ENCODE measurements at regions not wholly inside any gene's neighbourhood (a gene's known extent, or its start where the extent isn't known, plus 50 kb on each side); places are given as distances from the start of the nearest gene placed in this dataset.

DNA sequence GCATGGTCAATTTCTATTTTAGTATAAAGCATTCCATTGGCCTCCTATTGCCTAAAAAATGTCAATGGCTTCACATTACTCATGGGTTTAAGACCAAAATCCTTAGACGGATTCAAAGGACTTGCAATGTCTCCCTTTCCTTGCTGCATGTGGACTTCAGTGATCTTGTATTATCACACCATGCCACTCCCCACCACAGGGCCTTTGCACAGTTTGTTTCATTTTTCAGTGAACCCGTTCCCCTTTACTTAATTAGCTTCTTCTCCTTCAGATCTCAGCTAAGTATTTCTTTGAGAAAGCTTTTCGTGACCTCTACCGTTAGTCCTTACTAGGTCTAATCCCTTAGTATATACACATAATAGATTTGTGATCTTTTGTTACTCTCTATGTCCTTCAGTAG, 269.7 kb downstream of the FAM76B start:
- no peak for TF ChIP-seq JUND (IDR thresholded peaks at IDR 0.05; ENCODE audit: low read depth)
- no peak for DNase-seq (ENCODE audit: low read depth in 1 of 2, low spot score in 1 of 2)
- in situ Hi-C loops (cut with HindIII; ENCODE audit: low pct_unique_long_range_greater_than_20kb, low sequenced_read_pairs): no loop called here

DNA sequence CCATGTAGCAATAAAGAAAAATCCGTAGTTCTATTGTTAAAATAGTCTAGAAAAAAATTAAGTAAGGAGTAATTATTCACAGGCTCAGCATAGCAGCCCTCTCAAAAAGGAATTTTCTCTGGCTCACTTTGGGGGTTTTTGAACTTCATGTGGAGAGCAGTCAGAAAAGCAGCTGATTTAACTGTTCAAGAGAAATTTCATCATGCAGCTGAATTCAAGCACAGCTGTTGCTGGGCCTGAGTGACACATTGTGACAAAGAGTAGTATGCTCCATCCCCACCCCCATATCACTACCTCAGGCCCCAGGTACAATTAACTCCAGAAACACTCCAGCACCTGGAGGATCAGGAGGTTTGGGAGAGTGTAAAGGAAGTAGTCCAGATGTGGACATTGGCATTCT, 272.1 kb downstream of the FAM76B start:
- no peak for DNase-seq (ENCODE audit: low read depth in 1 of 2, low spot score in 1 of 2)
- no peak for TF ChIP-seq JUND (IDR thresholded peaks at IDR 0.05; ENCODE audit: low read depth)
- in situ Hi-C loops (cut with HindIII; ENCODE audit: low pct_unique_long_range_greater_than_20kb, low sequenced_read_pairs): no loop called here

DNA sequence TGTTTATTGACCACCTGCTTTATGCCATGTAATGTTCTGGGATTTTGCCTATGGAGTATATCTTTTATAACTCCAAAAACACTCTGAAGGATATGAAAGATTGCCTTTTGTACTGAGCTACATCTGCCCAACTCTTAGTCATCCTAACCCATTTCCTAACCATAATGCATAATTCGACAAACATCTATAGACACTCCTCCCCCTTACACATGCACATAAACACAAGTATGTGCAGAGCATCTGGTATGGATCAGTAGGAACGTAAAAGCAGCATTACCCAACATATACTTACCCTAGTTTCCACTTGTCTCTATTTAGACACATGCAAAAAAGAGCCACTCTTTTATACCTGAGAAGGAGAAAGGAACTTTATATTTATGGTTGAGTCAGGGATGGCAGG, 272.8 kb downstream of the FAM76B start:
- in situ Hi-C loops (cut with HindIII; ENCODE audit: low pct_unique_long_range_greater_than_20kb, low sequenced_read_pairs): no loop called here
- no peak for DNase-seq (ENCODE audit: low read depth in 1 of 2, low spot score in 1 of 2)
- no peak for TF ChIP-seq JUND (IDR thresholded peaks at IDR 0.05; ENCODE audit: low read depth)

DNA sequence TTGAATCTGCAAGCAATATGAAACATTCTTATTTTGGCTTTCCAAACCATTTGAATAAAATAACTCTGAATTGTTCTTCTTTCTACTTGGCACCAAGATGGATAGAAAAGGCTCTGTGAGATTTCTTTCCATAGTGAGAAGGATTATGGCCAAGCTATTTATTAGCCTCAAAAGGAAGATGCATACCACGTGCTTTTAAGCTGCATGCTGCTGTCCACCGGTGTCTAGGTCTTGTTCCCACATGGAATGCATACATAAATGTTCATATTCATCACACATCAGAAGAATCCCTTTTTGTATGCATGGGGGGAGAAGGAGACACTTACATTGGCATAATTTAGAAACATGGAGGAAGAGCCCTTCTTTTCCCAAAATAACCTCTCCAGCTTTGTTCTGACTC, 273.4 kb downstream of the FAM76B start:
- DNase-seq (ENCODE audit: low read depth in 1 of 2, low spot score in 1 of 2): no peak
- no peak for TF ChIP-seq JUND (IDR thresholded peaks at IDR 0.05; ENCODE audit: low read depth)
- in situ Hi-C loops (cut with HindIII; ENCODE audit: low pct_unique_long_range_greater_than_20kb, low sequenced_read_pairs): no loop called here

DNA sequence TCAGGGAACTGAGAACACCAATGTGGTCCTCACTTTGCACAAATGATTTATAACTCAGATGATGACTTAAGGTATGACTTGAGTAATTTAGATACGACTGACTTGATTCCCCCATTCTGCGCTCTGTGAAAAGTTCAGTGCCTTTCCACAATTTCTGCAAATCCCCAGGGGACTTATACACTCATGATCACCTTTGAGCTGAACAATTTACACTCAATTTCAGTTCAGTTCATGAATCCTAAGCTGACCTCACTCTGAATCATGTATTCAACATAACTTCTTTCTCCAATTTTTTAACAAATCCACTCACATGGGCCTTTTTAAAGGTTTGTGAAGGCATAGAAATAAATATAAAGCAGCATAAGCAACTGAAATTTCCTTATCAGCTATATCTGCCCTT, 274.2 kb downstream of the FAM76B start:
- in situ Hi-C loops (cut with HindIII; ENCODE audit: low pct_unique_long_range_greater_than_20kb, low sequenced_read_pairs): no loop called here
- TF ChIP-seq JUND (IDR thresholded peaks at IDR 0.05; ENCODE audit: low read depth): no peak
- DNase-seq (ENCODE audit: low read depth in 1 of 2, low spot score in 1 of 2): no peak

DNA sequence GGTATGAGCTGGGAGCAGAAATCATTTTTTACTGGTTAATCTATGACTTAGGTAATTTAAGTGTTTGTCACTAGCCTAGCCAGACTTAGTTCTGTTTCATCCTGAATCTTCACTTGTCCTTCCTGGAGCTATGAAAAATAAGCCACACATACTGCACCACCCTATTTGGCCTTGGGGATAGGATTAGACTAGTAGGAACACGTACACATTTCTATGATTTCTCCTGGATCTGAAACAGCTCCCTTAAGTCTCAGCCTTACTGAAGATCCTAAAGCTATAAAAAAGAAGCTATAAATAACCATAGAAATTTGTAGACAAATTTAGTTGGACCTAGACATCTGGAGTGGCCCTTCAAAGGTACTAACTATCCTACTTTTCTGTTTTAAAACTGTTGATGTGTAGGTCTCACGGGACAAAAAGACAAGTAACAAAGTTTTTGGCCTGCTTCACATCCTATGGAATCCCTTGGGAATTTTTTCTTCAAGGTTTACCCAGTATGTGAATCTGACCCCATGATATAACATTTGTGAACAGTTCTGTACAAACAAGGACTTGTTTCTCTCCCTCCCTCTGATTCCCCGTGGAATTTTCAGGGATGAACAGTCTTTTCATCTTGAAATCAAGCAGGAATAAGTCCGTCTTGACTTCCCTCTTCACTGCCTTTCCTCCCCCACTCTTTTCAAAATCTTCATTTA, 275.0 kb downstream of the FAM76B start:
- in situ Hi-C loops (cut with HindIII; ENCODE audit: low pct_unique_long_range_greater_than_20kb, low sequenced_read_pairs): no loop called here
- TF ChIP-seq JUND (IDR thresholded peaks at IDR 0.05; ENCODE audit: low read depth): no peak
- DNase-seq (ENCODE audit: low read depth in 1 of 2, low spot score in 1 of 2): no peak

DNA sequence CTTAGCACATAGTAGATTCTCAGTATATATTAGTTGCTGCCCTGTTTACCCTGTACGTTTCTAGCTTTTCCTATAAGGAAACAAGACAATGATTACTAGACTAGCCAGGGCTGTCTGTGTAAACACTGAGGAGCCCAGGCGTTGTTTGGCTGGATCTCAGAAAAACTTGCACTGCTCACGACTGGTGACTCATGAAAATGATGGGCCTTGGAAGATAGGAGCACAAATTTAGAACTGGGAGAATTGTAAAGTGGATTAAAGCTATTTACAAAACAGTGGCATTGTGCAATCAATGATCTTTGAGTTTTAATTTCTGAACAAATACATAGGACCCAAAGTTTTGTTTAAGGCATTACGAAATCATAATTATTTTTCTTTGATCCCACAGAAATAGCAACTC, 276.9 kb downstream of the FAM76B start:
- no peak for TF ChIP-seq JUND (IDR thresholded peaks at IDR 0.05; ENCODE audit: low read depth)
- in situ Hi-C loops (cut with HindIII; ENCODE audit: low pct_unique_long_range_greater_than_20kb, low sequenced_read_pairs): no loop called here
- no peak for DNase-seq (ENCODE audit: low read depth in 1 of 2, low spot score in 1 of 2)

DNA sequence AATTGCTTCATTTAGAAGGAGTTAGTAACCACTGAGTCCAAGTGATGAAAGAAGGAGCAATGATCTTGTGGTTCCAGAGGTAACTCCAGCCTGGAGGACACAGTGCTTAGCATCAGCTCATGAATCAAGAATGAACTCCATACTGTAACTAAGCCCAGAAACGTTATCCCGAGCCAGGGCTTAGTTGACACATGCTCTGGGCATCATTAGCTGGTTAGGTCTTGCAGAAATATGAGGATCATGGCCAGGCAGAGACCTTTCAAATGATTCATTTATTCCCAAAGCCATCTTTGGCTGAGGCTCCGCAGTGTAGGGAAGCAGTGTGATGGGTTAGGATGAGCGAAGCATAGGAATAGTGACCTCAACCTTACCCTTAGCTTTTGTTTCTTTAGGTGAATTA, 277.4 kb downstream of the FAM76B start:
- DNase-seq (ENCODE audit: low read depth in 1 of 2, low spot score in 1 of 2): no peak
- no peak for TF ChIP-seq JUND (IDR thresholded peaks at IDR 0.05; ENCODE audit: low read depth)
- in situ Hi-C loops (cut with HindIII; ENCODE audit: low pct_unique_long_range_greater_than_20kb, low sequenced_read_pairs): no loop called here

DNA sequence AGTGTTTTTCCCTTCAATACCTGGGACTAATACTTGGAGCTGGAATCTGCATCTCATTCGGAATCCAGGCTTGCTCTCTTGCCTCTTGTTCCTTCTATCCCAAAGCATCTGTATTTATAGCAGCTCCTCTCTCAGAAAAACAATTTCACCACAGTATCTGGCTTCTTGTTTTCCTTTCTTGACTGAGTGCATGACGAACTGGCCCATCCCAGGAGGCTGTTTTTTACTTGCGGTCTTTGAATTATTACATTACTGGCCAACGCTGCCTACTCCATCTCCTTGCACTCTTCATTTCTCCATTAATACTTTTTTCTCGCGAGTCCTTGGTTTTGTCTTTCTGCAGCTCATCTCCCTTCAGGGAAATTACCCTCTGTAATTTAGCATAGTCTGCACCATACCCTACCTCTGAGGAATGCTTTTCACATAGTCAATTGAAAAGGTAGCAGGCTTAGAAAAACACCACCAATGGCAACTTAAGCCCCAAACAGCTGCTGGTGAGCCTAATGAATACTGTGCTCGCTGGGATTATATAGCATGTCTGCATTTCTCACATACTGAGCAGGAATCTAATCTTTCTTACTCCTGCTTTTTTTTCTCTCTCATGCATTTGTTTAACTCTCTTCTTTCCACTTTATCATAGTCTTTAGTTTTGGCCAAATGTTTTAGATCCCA, 277.4 kb upstream of the SESN3 start:
- in situ Hi-C loops (cut with HindIII; ENCODE audit: low pct_unique_long_range_greater_than_20kb, low sequenced_read_pairs): no loop called here
- DNase-seq (ENCODE audit: low read depth in 1 of 2, low spot score in 1 of 2): no peak
- TF ChIP-seq JUND (IDR thresholded peaks at IDR 0.05; ENCODE audit: low read depth): no peak

DNA sequence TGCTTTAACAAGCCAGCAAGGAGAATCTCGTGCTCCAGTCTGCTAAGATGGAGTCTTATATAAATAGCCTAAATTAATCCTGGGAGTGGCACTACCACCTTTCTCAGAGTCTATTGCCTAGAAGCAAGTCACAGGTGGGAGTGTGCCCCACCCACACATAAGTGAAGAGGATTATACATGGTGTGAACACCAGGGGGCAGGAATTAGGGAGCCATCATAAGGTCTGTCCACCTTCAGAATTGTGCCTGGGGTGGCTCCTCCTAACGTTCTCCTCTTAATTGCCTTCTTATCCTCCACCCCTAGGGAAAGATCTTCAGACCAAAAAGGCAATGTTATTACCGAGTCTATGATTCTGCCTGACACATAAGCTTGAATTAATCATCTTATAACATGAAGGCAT, 276.8 kb upstream of the SESN3 start:
- no peak for TF ChIP-seq JUND (IDR thresholded peaks at IDR 0.05; ENCODE audit: low read depth)
- no peak for DNase-seq (ENCODE audit: low read depth in 1 of 2, low spot score in 1 of 2)
- in situ Hi-C loops (cut with HindIII; ENCODE audit: low pct_unique_long_range_greater_than_20kb, low sequenced_read_pairs): no loop called here

DNA sequence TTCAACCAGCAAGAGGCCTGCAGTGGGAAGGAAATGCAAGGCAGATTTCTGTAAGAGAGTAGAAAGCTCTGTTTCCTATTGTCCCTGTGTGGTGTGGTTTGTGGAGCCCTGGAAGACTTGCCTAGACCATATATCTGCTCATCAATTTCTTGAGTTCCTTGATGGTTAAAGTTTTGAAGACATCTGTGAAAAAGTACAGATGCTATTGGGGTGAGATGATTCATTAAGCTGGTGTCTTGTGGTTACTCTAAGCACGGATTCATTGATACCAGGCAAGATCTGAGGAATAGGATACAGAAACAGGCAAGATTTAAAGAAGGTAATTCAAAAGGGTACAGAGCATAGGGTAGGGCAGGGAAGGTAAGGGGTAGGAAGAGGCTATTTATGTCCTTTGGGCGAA, 275.8 kb upstream of the SESN3 start:
- TF ChIP-seq JUND (IDR thresholded peaks at IDR 0.05; ENCODE audit: low read depth): no peak
- in situ Hi-C loops (cut with HindIII; ENCODE audit: low pct_unique_long_range_greater_than_20kb, low sequenced_read_pairs): no loop called here
- DNase-seq (ENCODE audit: low read depth in 1 of 2, low spot score in 1 of 2): no peak

DNA sequence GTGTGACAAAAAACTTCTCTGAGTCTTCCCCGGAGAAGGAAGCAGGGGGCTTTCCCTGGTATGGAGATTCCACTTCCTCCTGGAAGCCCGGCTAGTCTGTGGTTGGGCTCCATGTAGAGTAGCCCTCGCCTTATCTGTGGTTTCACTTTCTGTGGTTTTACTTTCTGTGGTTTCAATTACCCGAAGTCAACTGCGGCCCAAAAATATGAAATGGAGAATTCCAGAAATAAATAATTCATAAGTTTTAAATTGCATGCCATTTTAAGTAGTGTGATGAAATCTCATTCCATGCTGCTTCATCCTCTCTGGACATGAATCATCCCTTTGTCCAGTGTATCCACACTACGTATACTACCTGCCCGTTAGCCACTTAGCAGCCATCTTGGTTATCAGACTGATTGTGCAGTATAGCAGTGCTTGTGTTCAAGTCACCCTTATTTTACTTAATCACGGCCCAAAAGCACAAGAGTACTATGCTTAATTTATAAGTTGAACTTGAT, 275.0 kb upstream of the SESN3 start:
- no peak for TF ChIP-seq JUND (IDR thresholded peaks at IDR 0.05; ENCODE audit: low read depth)
- no peak for DNase-seq (ENCODE audit: low read depth in 1 of 2, low spot score in 1 of 2)
- in situ Hi-C loops (cut with HindIII; ENCODE audit: low pct_unique_long_range_greater_than_20kb, low sequenced_read_pairs): no loop called here

DNA sequence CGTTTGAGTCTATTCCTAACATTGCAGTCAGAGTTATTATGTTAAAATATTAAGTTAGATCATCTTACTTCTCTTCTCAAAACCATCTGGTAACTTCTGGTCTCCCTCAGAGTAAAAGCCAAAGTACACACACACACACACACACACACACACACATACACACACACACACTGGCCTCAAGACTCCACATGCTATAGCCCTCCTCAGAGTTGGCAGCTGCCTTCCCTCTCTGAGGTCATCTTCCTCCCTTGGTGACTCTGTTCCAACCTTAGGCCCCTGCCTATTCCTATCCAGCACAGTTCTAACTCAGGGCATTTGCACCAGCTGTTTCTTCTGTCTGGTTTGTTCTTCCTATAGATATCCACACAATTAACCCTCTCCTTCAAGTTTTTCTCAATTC, 272.0 kb upstream of the SESN3 start:
- in situ Hi-C loops (cut with HindIII; ENCODE audit: low pct_unique_long_range_greater_than_20kb, low sequenced_read_pairs): no loop called here
- DNase-seq (ENCODE audit: low read depth in 1 of 2, low spot score in 1 of 2): no peak
- TF ChIP-seq JUND (IDR thresholded peaks at IDR 0.05; ENCODE audit: low read depth): no peak

DNA sequence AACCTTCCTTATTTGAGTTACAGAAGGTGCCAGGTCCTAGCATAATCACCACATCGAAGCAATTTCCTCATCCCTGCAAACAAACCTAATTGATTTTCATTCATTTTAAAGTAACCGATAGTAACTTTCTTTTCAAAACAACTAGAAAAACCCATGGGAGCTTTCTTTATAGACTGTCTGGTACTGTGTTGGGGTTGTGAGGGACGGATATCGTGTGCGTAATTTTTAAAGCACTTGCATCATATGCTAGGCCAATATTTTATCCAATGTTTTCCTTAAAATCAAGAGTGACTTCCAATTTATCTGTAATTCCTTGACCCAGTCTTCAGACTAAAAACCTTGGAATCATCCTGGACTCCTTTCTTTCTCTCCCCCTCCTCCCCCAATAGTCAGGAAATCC, 271.5 kb upstream of the SESN3 start:
- DNase-seq (ENCODE audit: low read depth in 1 of 2, low spot score in 1 of 2): no peak
- TF ChIP-seq JUND (IDR thresholded peaks at IDR 0.05; ENCODE audit: low read depth): no peak
- in situ Hi-C loops (cut with HindIII; ENCODE audit: low pct_unique_long_range_greater_than_20kb, low sequenced_read_pairs): no loop called here

Measured in T47D (cell line).